ENCODE measurements at regions not wholly inside any gene's neighbourhood (a gene's known extent, or its start where the extent isn't known, plus 50 kb on each side); places are given as distances from the start of the nearest gene placed in this dataset.

- ChIA-PET POLR2A (no interaction called here), CTCF (no interaction called here)
- Histone ChIP-seq H3K4me1 (ENCODE audit: control insufficient read depth, insufficient read depth, low read length) (no peaks in the 10 kb centered on the region), H3K27me3 (ENCODE audit: control insufficient read depth, insufficient read depth, low read length) (no peaks in the 10 kb centered on the region; the same call in 1 of the 2 replicates), H3K27ac (ENCODE audit: low read length) (no peak overlapping the region), H3K9me3 (ENCODE audit: control insufficient read depth, insufficient read depth, low read depth, low read length) (no peaks in the 10 kb centered on the region), H3K4me3 (ENCODE audit: low read depth in 2 of 2, low read length in 2 of 2) (no peak overlapping the region), H3K36me3 (ENCODE audit: control insufficient read depth, insufficient read depth, low read length) (no peaks in the 10 kb centered on the region)
- ATAC-seq (no peak), DNase-seq (ENCODE audit: low read depth, low spot score) (no peak)
- intact Hi-C loops (cut with micrococcal nuclease; ENCODE audit: unreplicated experiment) (no loop called here), in situ Hi-C loops (cut with HindIII; ENCODE audit: low pct_unique_long_range_greater_than_20kb, low sequenced_read_pairs) (no loop called here)
- no TSS peak for BruUV-seq (replicated peaks)
- TF ChIP-seq TCF7L2 (IDR thresholded peaks at IDR 0.05; ENCODE audit: low read depth, low read length) (no peak), REST (IDR thresholded peaks at IDR 0.05; ENCODE audit: insufficient read depth in 1 of 2, low read depth in 2 of 2, low read length in 1 of 2) (no peak), SIN3A (IDR thresholded peaks at IDR 0.05; ENCODE audit: borderline replicate concordance, insufficient read depth, low read depth, low read length) (no peak), POLR2AphosphoS5 (IDR thresholded peaks at IDR 0.05; ENCODE audit: low read depth, low read length) (no peak), CTCF (IDR thresholded peaks at IDR 0.05) (no peak)
Measured at GRCh38 chr11:15636521-15637089, 521.9 kb downstream of the INSC start.

- Histone ChIP-seq H3K27me3 (ENCODE audit: control insufficient read depth, insufficient read depth, low read length) (no peaks in the 10 kb centered on the region; the same call in 1 of the 2 replicates), H3K9me3 (ENCODE audit: control insufficient read depth, insufficient read depth, low read depth, low read length) (no peaks in the 10 kb centered on the region), H3K4me3 (ENCODE audit: low read depth in 2 of 2, low read length in 2 of 2) (no peak overlapping the region), H3K36me3 (ENCODE audit: control insufficient read depth, insufficient read depth, low read length) (no peaks in the 10 kb centered on the region), H3K4me1 (ENCODE audit: control insufficient read depth, insufficient read depth, low read length) (no peaks in the 10 kb centered on the region), H3K27ac (ENCODE audit: low read length) (no peak overlapping the region)
- no TSS peak for BruUV-seq (replicated peaks)
- DNase-seq (ENCODE audit: low read depth, low spot score) (no peak), ATAC-seq (no peak)
- intact Hi-C loops (cut with micrococcal nuclease; ENCODE audit: unreplicated experiment): no loop called here
- in situ Hi-C loops (cut with HindIII; ENCODE audit: low pct_unique_long_range_greater_than_20kb, low sequenced_read_pairs): no loop called here
- CTCF ChIA-PET: interaction anchor here (0.6 kb wide), 1 partner anchor 30 kb away, joined by 3 read pairs; no protein-coding TSS in a partner anchor
- POLR2A ChIA-PET: no interaction called here
- TF ChIP-seq TCF7L2 (IDR thresholded peaks at IDR 0.05; ENCODE audit: low read depth, low read length): no peak
- no peak for TF ChIP-seq CTCF (IDR thresholded peaks at IDR 0.05)
- TF ChIP-seq SIN3A (IDR thresholded peaks at IDR 0.05; ENCODE audit: borderline replicate concordance, insufficient read depth, low read depth, low read length): no peak
- TF ChIP-seq POLR2AphosphoS5 (IDR thresholded peaks at IDR 0.05; ENCODE audit: low read depth, low read length): no peak
- TF ChIP-seq REST (IDR thresholded peaks at IDR 0.05; ENCODE audit: insufficient read depth in 1 of 2, low read depth in 2 of 2, low read length in 1 of 2): no peak
Measured at GRCh38 chr11:15638386-15638787, 523.7 kb downstream of the INSC start.

Data from Panc1 (cell line).